ENCODE measurements at regions not wholly inside any gene's neighbourhood (a gene's known extent, or its start where the extent isn't known, plus 50 kb on each side); places are given as distances from the start of the nearest gene placed in this dataset.

DNA sequence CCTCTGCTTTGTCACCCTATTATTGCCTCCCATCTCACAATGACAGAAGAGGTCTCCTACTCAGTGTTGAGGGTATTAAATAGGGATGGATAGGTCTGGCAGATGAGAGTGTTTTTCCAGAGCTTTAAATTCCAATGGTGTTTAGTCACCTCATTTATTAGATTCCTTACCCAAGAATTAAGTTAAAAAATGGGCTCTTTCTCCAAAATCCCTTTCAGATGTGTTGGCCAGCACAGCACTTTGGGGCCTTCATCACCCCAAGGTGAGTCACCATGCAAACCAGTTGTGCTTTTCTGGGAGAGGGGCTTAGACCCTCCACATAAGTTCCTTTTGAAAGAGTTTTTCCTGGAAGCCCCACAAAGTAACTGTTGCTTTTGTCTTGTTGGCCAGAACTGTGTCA, 78.4 kb downstream of the CYP26A1 start:
- no peak for TF ChIP-seq CTCF (IDR thresholded peaks at IDR 0.05)
- no peak for TF ChIP-seq POLR2A (IDR thresholded peaks at IDR 0.05)
